ENCODE measurements at regions not wholly inside any gene's neighbourhood (a gene's known extent, or its start where the extent isn't known, plus 50 kb on each side); places are given as distances from the start of the nearest gene placed in this dataset.

- TF ChIP-seq FOXP2 (optimal IDR thresholded peaks at IDR 0.05; ENCODE audit: borderline replicate concordance, extremely low read depth, extremely low read length, insufficient read depth) (no peak), POLR2AphosphoS5 (IDR thresholded peaks at IDR 0.05; ENCODE audit: low read depth, low read length) (no peak), TAF1 (IDR thresholded peaks at IDR 0.05; ENCODE audit: borderline replicate concordance, insufficient read depth, low read length) (no peak), REST (IDR thresholded peaks at IDR 0.05; ENCODE audit: insufficient read depth in 1 of 2, low read depth in 2 of 2, low read length in 2 of 2) (no peak), SIN3A (IDR thresholded peaks at IDR 0.05; ENCODE audit: borderline replicate concordance, insufficient read depth, low read length) (no peak)
Measured at GRCh38 chr7:12866207-12866606, 178.8 kb downstream of the ARL4A start.

GRCh38 chr7:12868027-12868426 lies 180.6 kb downstream of the ARL4A start:
- TF ChIP-seq REST (IDR thresholded peaks at IDR 0.05; ENCODE audit: insufficient read depth in 1 of 2, low read depth in 2 of 2, low read length in 2 of 2), result no peak
- TF ChIP-seq TAF1 (IDR thresholded peaks at IDR 0.05; ENCODE audit: borderline replicate concordance, insufficient read depth, low read length), result no peak
- no peak for TF ChIP-seq POLR2AphosphoS5 (IDR thresholded peaks at IDR 0.05; ENCODE audit: low read depth, low read length)
- TF ChIP-seq FOXP2 (optimal IDR thresholded peaks at IDR 0.05; ENCODE audit: borderline replicate concordance, extremely low read depth, extremely low read length, insufficient read depth), result no peak
- TF ChIP-seq SIN3A (IDR thresholded peaks at IDR 0.05; ENCODE audit: borderline replicate concordance, insufficient read depth, low read length), result no peak

- TF ChIP-seq FOXP2 (optimal IDR thresholded peaks at IDR 0.05; ENCODE audit: borderline replicate concordance, extremely low read depth, extremely low read length, insufficient read depth) (no peak), TAF1 (IDR thresholded peaks at IDR 0.05; ENCODE audit: borderline replicate concordance, insufficient read depth, low read length) (no peak), SIN3A (IDR thresholded peaks at IDR 0.05; ENCODE audit: borderline replicate concordance, insufficient read depth, low read length) (no peak), POLR2AphosphoS5 (IDR thresholded peaks at IDR 0.05; ENCODE audit: low read depth, low read length) (no peak), REST (IDR thresholded peaks at IDR 0.05; ENCODE audit: insufficient read depth in 1 of 2, low read depth in 2 of 2, low read length in 2 of 2) (no peak)
Measured at GRCh38 chr7:12870219-12870618, 182.8 kb downstream of the ARL4A start.

- TF ChIP-seq FOXP2 (optimal IDR thresholded peaks at IDR 0.05; ENCODE audit: borderline replicate concordance, extremely low read depth, extremely low read length, insufficient read depth), result no peak
- no peak for TF ChIP-seq REST (IDR thresholded peaks at IDR 0.05; ENCODE audit: insufficient read depth in 1 of 2, low read depth in 2 of 2, low read length in 2 of 2)
- no peak for TF ChIP-seq POLR2AphosphoS5 (IDR thresholded peaks at IDR 0.05; ENCODE audit: low read depth, low read length)
- no peak for TF ChIP-seq TAF1 (IDR thresholded peaks at IDR 0.05; ENCODE audit: borderline replicate concordance, insufficient read depth, low read length)
- no peak for TF ChIP-seq SIN3A (IDR thresholded peaks at IDR 0.05; ENCODE audit: borderline replicate concordance, insufficient read depth, low read length)
Measured at GRCh38 chr7:12872487-12872886, 185.1 kb downstream of the ARL4A start.

- no peak for TF ChIP-seq POLR2AphosphoS5 (IDR thresholded peaks at IDR 0.05; ENCODE audit: low read depth, low read length)
- TF ChIP-seq SIN3A (IDR thresholded peaks at IDR 0.05; ENCODE audit: borderline replicate concordance, insufficient read depth, low read length), result no peak
- TF ChIP-seq TAF1 (IDR thresholded peaks at IDR 0.05; ENCODE audit: borderline replicate concordance, insufficient read depth, low read length), result no peak
- no peak for TF ChIP-seq REST (IDR thresholded peaks at IDR 0.05; ENCODE audit: insufficient read depth in 1 of 2, low read depth in 2 of 2, low read length in 2 of 2)
- TF ChIP-seq FOXP2 (optimal IDR thresholded peaks at IDR 0.05; ENCODE audit: borderline replicate concordance, extremely low read depth, extremely low read length, insufficient read depth), result no peak
Measured at GRCh38 chr7:12873571-12873970, 186.1 kb downstream of the ARL4A start.
